Neural cell (in vitro differentiated cells): ENCODE measurements at regions not wholly inside any gene's neighbourhood (a gene's known extent, or its start where the extent isn't known, plus 50 kb on each side); places are given as distances from the start of the nearest gene placed in this dataset.

ENCODE experiments used
- H2AFZ ChIP-seq: fragments of 200-600, 300-800 bp; sonication (generic), shearing (Covaris generic); 2 replicates; pipeline ENCODE4 v1.6.0; 2014; ENCODE audit warnings: low read depth, mild to moderate bottlenecking, antibody characterized with exemption, low read length, moderate library complexity
- H3F3A ChIP-seq: fragments of 200-600 bp; shearing (Covaris generic); 2 replicates; pipeline ENCODE4 v1.6.1; 2016; ENCODE audit warnings: mild to moderate bottlenecking, moderate library complexity, mixed read lengths, antibody characterized with exemption, low read length; ENCODE audit not compliant: insufficient read depth, poor library complexity, severe bottlenecking
- H3K27ac ChIP-seq: fragments of 200-600, 300-800 bp; sonication (generic), shearing (Covaris generic); 2 replicates; pipeline ENCODE4 v1.5.1; 2014; ENCODE audit warnings: mild to moderate bottlenecking, low read length, moderate library complexity
- H3K27me3 ChIP-seq: fragments of 300-800, 200-600 bp; sonication (generic), shearing (Covaris generic); 2 replicates; pipeline ENCODE4 v1.6.0; 2014; ENCODE audit warnings: mild to moderate bottlenecking, low read depth, low read length, moderate library complexity; ENCODE audit not compliant: insufficient read depth
- H3K36me3 ChIP-seq: fragments of 300-800, 200-600 bp; sonication (generic), shearing (Covaris generic); 2 replicates; pipeline ENCODE4 v1.5.1; 2014; ENCODE audit warnings: mild to moderate bottlenecking, antibody characterized with exemption, low read length, moderate library complexity; ENCODE audit not compliant: insufficient read depth
- H3K4me2 ChIP-seq: fragments of 300-800, 200-600 bp; sonication (generic), shearing (Covaris generic); 2 replicates; pipeline ENCODE4 v1.6.0; 2014; ENCODE audit warnings: mild to moderate bottlenecking, low read length
- H3K4me3 ChIP-seq: fragments of 300-800, 200-600 bp; sonication (generic), shearing (Covaris generic); 2 replicates; pipeline ENCODE4 v1.5.1; 2014; ENCODE audit warnings: mild to moderate bottlenecking, low read length, moderate library complexity
- H3K79me2 ChIP-seq: fragments of 200-600 bp; shearing (Covaris generic); replicated peaks from 2 replicates; pipeline ENCODE4 v1.6.0; 2014; ENCODE audit warnings: mild to moderate bottlenecking, low read length, moderate library complexity; ENCODE audit not compliant: insufficient read depth
- H3K9ac ChIP-seq: fragments of 300-800, 200-600 bp; sonication (generic), shearing (Covaris generic); 2 replicates; pipeline ENCODE4 v1.6.1; 2016; ENCODE audit warnings: mild to moderate bottlenecking, low read length, mixed read lengths
- H3K9me2 ChIP-seq: fragments of 200-600 bp; shearing (Covaris generic); 2 replicates; pipeline ENCODE4 v1.6.1; 2016; ENCODE audit warnings: mild to moderate bottlenecking, low read length, mixed read lengths; ENCODE audit not compliant: insufficient read depth
- H3K9me3 ChIP-seq: fragments of 200-600, 300-800 bp; sonication (generic), shearing (Covaris generic); 2 replicates; pipeline ENCODE4 v1.6.1; 2016; ENCODE audit warnings: mild to moderate bottlenecking, mixed run types, low read length, moderate library complexity, mixed read lengths
- H4K20me1 ChIP-seq: fragments of 200-600 bp; shearing (Covaris generic); 2 replicates; pipeline ENCODE4 v1.6.1; 2016; ENCODE audit warnings: mild to moderate bottlenecking, mixed run types; ENCODE audit not compliant: insufficient read depth
- EP300 ChIP-seq: fragments of 450-650 bp; conservative IDR thresholded peaks from 2 replicates; pipeline ENCODE4 v1.6.1; 2014; ENCODE audit warnings: antibody characterized with exemption, mild to moderate bottlenecking, moderate library complexity; ENCODE audit not compliant: poor library complexity, severe bottlenecking
- EZH2 ChIP-seq: fragments of 200-600, 300-800 bp; shearing (Covaris generic), sonication (generic); IDR thresholded peaks from 2 replicates; pipeline ENCODE4 v1.6.1; 2014; ENCODE audit warnings: antibody characterized with exemption, low read length, borderline replicate concordance, mild to moderate bottlenecking; ENCODE audit not compliant: insufficient read depth, poor library complexity, severe bottlenecking
- MXI1 ChIP-seq: fragments of 450-650 bp; conservative IDR thresholded peaks from 2 replicates; pipeline ENCODE4 v1.6.1; 2014; ENCODE audit warnings: antibody characterized with exemption, mild to moderate bottlenecking; ENCODE audit not compliant: poor library complexity, severe bottlenecking
- POLR2AphosphoS5 ChIP-seq: IDR thresholded peaks from 2 replicates; pipeline ENCODE4 v1.6.1; 2012
- RAD21 ChIP-seq: fragments of 450-650 bp; conservative IDR thresholded peaks from 2 replicates; pipeline ENCODE4 v1.6.1; 2014; ENCODE audit warnings: antibody characterized with exemption, mild to moderate bottlenecking, moderate library complexity
- SMC3 ChIP-seq: fragments of 450-650 bp; conservative IDR thresholded peaks from 2 replicates; pipeline ENCODE4 v1.6.1; 2014; ENCODE audit warnings: antibody characterized with exemption, mild to moderate bottlenecking, moderate library complexity; ENCODE audit not compliant: poor library complexity
- TAF1 ChIP-seq: IDR thresholded peaks from 2 replicates; pipeline ENCODE4 v1.6.1; 2012; ENCODE audit warnings: low read depth
- TF ChIP-seq, protein P1 (sequence below): IDR thresholded peaks from 2 replicates; pipeline ENCODE4 v1.6.1; 2012; ENCODE audit warnings: borderline replicate concordance
- TF ChIP-seq, protein P2 (sequence below): fragments of 450-650 bp; IDR thresholded peaks from 2 replicates; pipeline ENCODE4 v1.5.1; 2014; ENCODE audit warnings: antibody characterized with exemption, mild to moderate bottlenecking, moderate library complexity; ENCODE audit not compliant: poor library complexity, severe bottlenecking

DNA sequence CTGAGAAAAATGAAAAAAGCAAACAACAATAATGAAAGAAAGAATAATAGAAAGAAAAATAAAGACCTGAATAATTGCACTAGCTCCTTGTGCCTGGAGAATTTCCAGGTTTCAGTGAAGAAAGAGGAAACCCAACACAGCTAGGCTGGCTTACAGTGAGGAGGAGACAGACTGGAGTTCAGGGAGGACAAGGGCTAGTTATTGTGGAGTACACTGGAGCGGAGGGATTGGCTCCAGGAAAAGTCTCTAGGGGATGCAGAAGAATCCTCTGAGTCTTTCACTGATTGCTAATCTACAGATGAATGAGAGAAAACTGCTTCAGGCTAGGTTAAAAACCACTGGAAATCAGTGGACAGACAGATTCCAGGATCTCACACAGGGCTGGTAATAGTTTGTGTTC is 163.6 kb upstream of the RBMS1 start:
- H3K4me2 ChIP-seq, result no peak overlapping the region
- H3K27me3 ChIP-seq, result no peaks in the 10 kb centered on the region
- TF ChIP-seq POLR2AphosphoS5 (no peak), SMC3 (no peak), TAF1 (no peak), EZH2 (no peak), MXI1 (no peak), RAD21 (no peak), EP300 (no peak)
- TF ChIP-seq, protein P1, sequence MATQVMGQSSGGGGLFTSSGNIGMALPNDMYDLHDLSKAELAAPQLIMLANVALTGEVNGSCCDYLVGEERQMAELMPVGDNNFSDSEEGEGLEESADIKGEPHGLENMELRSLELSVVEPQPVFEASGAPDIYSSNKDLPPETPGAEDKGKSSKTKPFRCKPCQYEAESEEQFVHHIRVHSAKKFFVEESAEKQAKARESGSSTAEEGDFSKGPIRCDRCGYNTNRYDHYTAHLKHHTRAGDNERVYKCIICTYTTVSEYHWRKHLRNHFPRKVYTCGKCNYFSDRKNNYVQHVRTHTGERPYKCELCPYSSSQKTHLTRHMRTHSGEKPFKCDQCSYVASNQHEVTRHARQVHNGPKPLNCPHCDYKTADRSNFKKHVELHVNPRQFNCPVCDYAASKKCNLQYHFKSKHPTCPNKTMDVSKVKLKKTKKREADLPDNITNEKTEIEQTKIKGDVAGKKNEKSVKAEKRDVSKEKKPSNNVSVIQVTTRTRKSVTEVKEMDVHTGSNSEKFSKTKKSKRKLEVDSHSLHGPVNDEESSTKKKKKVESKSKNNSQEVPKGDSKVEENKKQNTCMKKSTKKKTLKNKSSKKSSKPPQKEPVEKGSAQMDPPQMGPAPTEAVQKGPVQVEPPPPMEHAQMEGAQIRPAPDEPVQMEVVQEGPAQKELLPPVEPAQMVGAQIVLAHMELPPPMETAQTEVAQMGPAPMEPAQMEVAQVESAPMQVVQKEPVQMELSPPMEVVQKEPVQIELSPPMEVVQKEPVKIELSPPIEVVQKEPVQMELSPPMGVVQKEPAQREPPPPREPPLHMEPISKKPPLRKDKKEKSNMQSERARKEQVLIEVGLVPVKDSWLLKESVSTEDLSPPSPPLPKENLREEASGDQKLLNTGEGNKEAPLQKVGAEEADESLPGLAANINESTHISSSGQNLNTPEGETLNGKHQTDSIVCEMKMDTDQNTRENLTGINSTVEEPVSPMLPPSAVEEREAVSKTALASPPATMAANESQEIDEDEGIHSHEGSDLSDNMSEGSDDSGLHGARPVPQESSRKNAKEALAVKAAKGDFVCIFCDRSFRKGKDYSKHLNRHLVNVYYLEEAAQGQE, result no peak
- TF ChIP-seq, protein P2, sequence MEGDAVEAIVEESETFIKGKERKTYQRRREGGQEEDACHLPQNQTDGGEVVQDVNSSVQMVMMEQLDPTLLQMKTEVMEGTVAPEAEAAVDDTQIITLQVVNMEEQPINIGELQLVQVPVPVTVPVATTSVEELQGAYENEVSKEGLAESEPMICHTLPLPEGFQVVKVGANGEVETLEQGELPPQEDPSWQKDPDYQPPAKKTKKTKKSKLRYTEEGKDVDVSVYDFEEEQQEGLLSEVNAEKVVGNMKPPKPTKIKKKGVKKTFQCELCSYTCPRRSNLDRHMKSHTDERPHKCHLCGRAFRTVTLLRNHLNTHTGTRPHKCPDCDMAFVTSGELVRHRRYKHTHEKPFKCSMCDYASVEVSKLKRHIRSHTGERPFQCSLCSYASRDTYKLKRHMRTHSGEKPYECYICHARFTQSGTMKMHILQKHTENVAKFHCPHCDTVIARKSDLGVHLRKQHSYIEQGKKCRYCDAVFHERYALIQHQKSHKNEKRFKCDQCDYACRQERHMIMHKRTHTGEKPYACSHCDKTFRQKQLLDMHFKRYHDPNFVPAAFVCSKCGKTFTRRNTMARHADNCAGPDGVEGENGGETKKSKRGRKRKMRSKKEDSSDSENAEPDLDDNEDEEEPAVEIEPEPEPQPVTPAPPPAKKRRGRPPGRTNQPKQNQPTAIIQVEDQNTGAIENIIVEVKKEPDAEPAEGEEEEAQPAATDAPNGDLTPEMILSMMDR, result no peak
- H3K9me2 ChIP-seq, result no peaks in the 10 kb centered on the region
- H3K27ac ChIP-seq, result no peak overlapping the region
- no peak overlapping the region for H2AFZ ChIP-seq
- H3K9ac ChIP-seq, result no peak overlapping the region
- no peak overlapping the region for H3K4me3 ChIP-seq
- H3F3A ChIP-seq, result no peaks in the 10 kb centered on the region
- no peaks in the 10 kb centered on the region for H3K36me3 ChIP-seq
- no peaks in the 10 kb centered on the region for H4K20me1 ChIP-seq
- no peaks in the 10 kb centered on the region for H3K9me3 ChIP-seq
- H3K79me2 ChIP-seq, result no peaks in the 10 kb centered on the region

DNA sequence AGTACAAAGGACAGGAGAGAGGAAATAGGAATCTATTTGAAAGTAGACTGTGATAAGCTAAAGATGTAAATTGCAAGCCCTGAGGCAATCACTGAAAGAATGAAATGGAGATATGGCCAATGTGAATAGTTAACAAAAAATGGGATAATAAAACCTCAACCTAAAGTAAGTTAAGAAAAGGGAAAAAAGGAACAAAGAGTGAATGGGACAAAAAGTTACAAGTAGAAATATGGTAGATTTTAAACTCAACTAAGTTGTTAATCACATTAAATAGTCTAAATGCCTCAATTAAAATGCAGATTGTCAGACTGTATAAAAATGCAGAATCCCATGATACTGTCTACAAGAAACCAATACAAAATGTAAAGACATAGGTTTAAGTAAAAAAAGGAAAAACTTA is 165.2 kb upstream of the RBMS1 start:
- Histone ChIP-seq H3K4me3 (no peak overlapping the region), H3K9ac (no peak overlapping the region), H3K27me3 (no peaks in the 10 kb centered on the region), H3K36me3 (no peaks in the 10 kb centered on the region), H3K79me2 (no peaks in the 10 kb centered on the region), H4K20me1 (no peaks in the 10 kb centered on the region), H3K9me3 (no peaks in the 10 kb centered on the region), H3K9me2 (no peaks in the 10 kb centered on the region), H2AFZ (no peak overlapping the region), H3K27ac (no peak overlapping the region), H3K4me2 (no peak overlapping the region), H3F3A (no peaks in the 10 kb centered on the region)
- no peak for TF ChIP-seq EP300

DNA sequence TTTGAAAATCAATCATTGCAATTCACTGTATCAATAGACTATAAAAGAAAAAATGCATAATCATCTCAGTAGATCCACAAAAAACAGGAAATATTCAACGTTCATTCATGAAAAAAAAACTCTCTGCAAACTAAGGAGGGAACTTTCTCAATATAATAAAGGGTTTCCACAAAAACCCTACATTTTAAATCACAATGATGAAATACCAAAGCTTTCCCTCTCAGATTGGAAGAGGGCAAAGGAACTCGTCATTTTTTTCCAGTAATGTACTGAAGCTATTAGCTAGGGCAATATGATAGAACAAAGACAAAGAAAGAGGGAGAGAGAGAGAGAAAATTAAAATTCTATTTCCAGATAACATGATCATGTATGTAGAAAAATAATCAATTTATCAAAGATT is 167.1 kb upstream of the RBMS1 start:
- Histone ChIP-seq H3K79me2 (no peaks in the 10 kb centered on the region), H4K20me1 (no peaks in the 10 kb centered on the region), H3K9me3 (no peaks in the 10 kb centered on the region), H3K27ac (no peak overlapping the region), H3K27me3 (no peaks in the 10 kb centered on the region), H3F3A (no peaks in the 10 kb centered on the region), H2AFZ (no peak overlapping the region), H3K4me3 (no peak overlapping the region), H3K9me2 (no peaks in the 10 kb centered on the region), H3K36me3 (no peaks in the 10 kb centered on the region), H3K9ac (no peak overlapping the region), H3K4me2 (no peak overlapping the region)
- TF ChIP-seq TAF1 (no peak), EZH2 (no peak), SMC3 (no peak), MXI1 (no peak), POLR2AphosphoS5 (no peak), EP300 (no peak), RAD21 (no peak)
- TF ChIP-seq, protein P2, result no peak
- TF ChIP-seq, protein P1, result no peak
